Activated B cell treated with CpG ODN at 0.5 μM for 24 hours (primary cell): ENCODE measurements at regions not wholly inside any gene's neighbourhood (a gene's known extent, or its start where the extent isn't known, plus 50 kb on each side); places are given as distances from the start of the nearest gene placed in this dataset.

Experiments used
- ATAC-seq: fragments of 200-7000 bp; cut with Tn5 transposase; one replicate; pipeline ENCODE4 v1.10.0; 2021; ENCODE audit warnings: low read depth, mild to moderate bottlenecking, moderate library complexity
- CTCF ChIA-PET: fragments of 350-600 bp; sonication (Branson Sonifier 250); formaldehyde crosslinking; loops from one replicate; lab custom pipeline; 2021; ENCODE audit warnings: antibody characterized with exemption; lab: Charles Lee
- POLR2A ChIA-PET: fragments of 350-600 bp; sonication (Branson Sonifier 250); formaldehyde crosslinking; loops from one replicate; lab custom pipeline; 2021; ENCODE audit warnings: antibody characterized with exemption; lab: Charles Lee
- DNase-seq: peaks from one replicate; pipeline ENCODE4 v3.0.0; 2022
- H3K27ac Mint-ChIP-seq: one replicate; pipeline ENCODE4 v1.8.0; 2020; ENCODE audit warnings: mixed read lengths
- H3K27me3 Mint-ChIP-seq: one replicate; pipeline ENCODE4 v1.8.0; 2021; ENCODE audit warnings: mixed read lengths
- H3K36me3 Mint-ChIP-seq: one replicate; pipeline ENCODE4 v1.8.0; 2021; ENCODE audit warnings: low read depth, mixed read lengths
- H3K4me1 Mint-ChIP-seq: one replicate; pipeline ENCODE4 v1.8.0; 2021; ENCODE audit warnings: mixed read lengths
- H3K4me3 Mint-ChIP-seq: one replicate; pipeline ENCODE4 v1.8.0; 2020; ENCODE audit warnings: mild to moderate bottlenecking, mixed read lengths
- H3K9me3 Mint-ChIP-seq: one replicate; pipeline ENCODE4 v1.8.0; 2020; ENCODE audit warnings: mixed read lengths
- intact Hi-C: fragments of 100-400 bp; cut with micrococcal nuclease; formaldehyde crosslinking; loops from one replicate; pipeline ENCODE4 v1.15.1; 2024
- TF ChIP-seq, protein P1 (sequence below): fragments of 200-600 bp; IDR thresholded peaks from one replicate; pipeline ENCODE4 v1.8.0; 2022; ENCODE audit warnings: antibody characterized with exemption, mild to moderate bottlenecking

GRCh38 chr4:56748271-56748670 is 67.2 kb upstream of the HOPX start:
- H3K27ac Mint-ChIP-seq, result no peak overlapping the region
- no peaks in the 10 kb centered on the region for H3K27me3 Mint-ChIP-seq
- intact Hi-C loops, result no loop called here
- peaks cover 5% of the 10 kb centered on the region for H3K9me3 Mint-ChIP-seq
- peaks cover 2% of the 10 kb centered on the region for H3K4me1 Mint-ChIP-seq
- no peaks in the 10 kb centered on the region for H3K36me3 Mint-ChIP-seq
- H3K4me3 Mint-ChIP-seq, result no peak overlapping the region
- ATAC-seq (no peak), DNase-seq (no peak)
- ChIA-PET CTCF (no interaction called here), POLR2A (no interaction called here)
- TF ChIP-seq, protein P1, sequence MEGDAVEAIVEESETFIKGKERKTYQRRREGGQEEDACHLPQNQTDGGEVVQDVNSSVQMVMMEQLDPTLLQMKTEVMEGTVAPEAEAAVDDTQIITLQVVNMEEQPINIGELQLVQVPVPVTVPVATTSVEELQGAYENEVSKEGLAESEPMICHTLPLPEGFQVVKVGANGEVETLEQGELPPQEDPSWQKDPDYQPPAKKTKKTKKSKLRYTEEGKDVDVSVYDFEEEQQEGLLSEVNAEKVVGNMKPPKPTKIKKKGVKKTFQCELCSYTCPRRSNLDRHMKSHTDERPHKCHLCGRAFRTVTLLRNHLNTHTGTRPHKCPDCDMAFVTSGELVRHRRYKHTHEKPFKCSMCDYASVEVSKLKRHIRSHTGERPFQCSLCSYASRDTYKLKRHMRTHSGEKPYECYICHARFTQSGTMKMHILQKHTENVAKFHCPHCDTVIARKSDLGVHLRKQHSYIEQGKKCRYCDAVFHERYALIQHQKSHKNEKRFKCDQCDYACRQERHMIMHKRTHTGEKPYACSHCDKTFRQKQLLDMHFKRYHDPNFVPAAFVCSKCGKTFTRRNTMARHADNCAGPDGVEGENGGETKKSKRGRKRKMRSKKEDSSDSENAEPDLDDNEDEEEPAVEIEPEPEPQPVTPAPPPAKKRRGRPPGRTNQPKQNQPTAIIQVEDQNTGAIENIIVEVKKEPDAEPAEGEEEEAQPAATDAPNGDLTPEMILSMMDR, result no peak

- intact Hi-C loops, result no loop called here
- DNase-seq (no peak), ATAC-seq (no peak)
- Mint-ChIP-seq H3K4me3 (no peak overlapping the region), H3K4me1 (peaks cover 2% of the 10 kb centered on the region), H3K9me3 (peaks cover 5% of the 10 kb centered on the region), H3K36me3 (no peaks in the 10 kb centered on the region), H3K27ac (no peak overlapping the region), H3K27me3 (no peaks in the 10 kb centered on the region)
- TF ChIP-seq, protein P1, result no peak
- CTCF ChIA-PET, result interaction anchor here (0.7 kb wide), 1 partner anchor 17 kb away, joined by 3 read pairs; no protein-coding TSS in a partner anchor
- POLR2A ChIA-PET, result no interaction called here
Observed at GRCh38 chr4:56746639-56747038, 65.5 kb upstream of the HOPX start.

- TF ChIP-seq, protein P1, result no peak
- Mint-ChIP-seq H3K4me3 (no peak overlapping the region), H3K27ac (no peak overlapping the region), H3K9me3 (no peaks in the 10 kb centered on the region), H3K4me1 (no peaks in the 10 kb centered on the region), H3K27me3 (no peaks in the 10 kb centered on the region), H3K36me3 (no peaks in the 10 kb centered on the region)
- no peak for ATAC-seq
- CTCF ChIA-PET, result no interaction called here
- POLR2A ChIA-PET, result no interaction called here
- no peak for DNase-seq
- intact Hi-C loops, result no loop called here
Observed at GRCh38 chr4:56745042-56745441, 63.9 kb upstream of the HOPX start.

DNA sequence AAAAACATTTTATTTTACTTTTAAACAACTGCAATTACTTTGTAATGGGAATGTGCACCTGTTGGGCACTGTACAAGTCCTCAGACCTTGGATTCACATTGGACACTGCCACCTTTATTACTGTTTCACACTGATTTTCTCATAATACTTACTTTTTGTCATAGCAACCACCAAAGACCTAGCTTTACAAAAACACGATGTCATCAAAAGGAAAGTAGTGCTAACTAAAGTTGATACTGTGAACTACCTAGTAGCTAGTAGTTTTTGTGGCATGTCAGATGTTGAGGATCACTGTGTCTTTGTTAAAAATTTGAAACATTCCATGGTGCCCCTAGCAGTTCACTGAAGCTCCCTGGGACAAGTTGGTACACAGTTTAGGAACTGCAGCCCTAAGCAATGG is 62.9 kb upstream of the HOPX start:
- DNase-seq (no peak), ATAC-seq (no peak)
- Mint-ChIP-seq H3K4me1 (peaks cover 5% of the 10 kb centered on the region), H3K36me3 (no peaks in the 10 kb centered on the region), H3K27ac (no peak overlapping the region), H3K4me3 (no peak overlapping the region), H3K9me3 (no peaks in the 10 kb centered on the region), H3K27me3 (no peaks in the 10 kb centered on the region)
- ChIA-PET POLR2A (no interaction called here), CTCF (no interaction called here)
- TF ChIP-seq, protein P1, result no peak
- intact Hi-C loops, result no loop called here

- no peak overlapping the region for H3K27ac Mint-ChIP-seq
- H3K27me3 Mint-ChIP-seq, result no peaks in the 10 kb centered on the region
- intact Hi-C loops, result loop anchor here (2.0 kb wide), 1 partner anchor 13 kb away; no protein-coding TSS in a partner anchor
- H3K9me3 Mint-ChIP-seq, result no peaks in the 10 kb centered on the region
- DNase-seq (no peak), ATAC-seq (no peak)
- CTCF ChIA-PET, result no interaction called here
- H3K36me3 Mint-ChIP-seq, result no peaks in the 10 kb centered on the region
- H3K4me1 Mint-ChIP-seq, result peaks cover 10% of the 10 kb centered on the region
- TF ChIP-seq, protein P1, result no peak
- no peak overlapping the region for H3K4me3 Mint-ChIP-seq
- POLR2A ChIA-PET, result no interaction called here
Observed at GRCh38 chr4:56743550-56743949, 62.5 kb upstream of the HOPX start.
